Subcutaneous abdominal adipose tissue (tissue), 5 donors: ENCODE measurements at regions not wholly inside any gene's neighbourhood (a gene's known extent, or its start where the extent isn't known, plus 50 kb on each side); places are given as distances from the start of the nearest gene placed in this dataset.

Experiments used
- H3K27ac ChIP-seq: one replicate; pipeline ENCODE4 v1.7.0; 2013; ENCODE audit warnings: low read depth, mild to moderate bottlenecking, inconsistent platforms, low read length, moderate library complexity
- H3K27me3 ChIP-seq, 5 donors: one replicate each; pipeline ENCODE4 v1.7.0; 2013; ENCODE audit warnings: low read length in 5 of 5, inconsistent platforms in 1 of 5; ENCODE audit not compliant: control insufficient read depth in 5 of 5, insufficient read depth in 4 of 5
- H3K36me3 ChIP-seq, 5 donors: one replicate each; pipeline ENCODE4 v1.7.0; 2013; ENCODE audit warnings: low read length in 5 of 5; ENCODE audit not compliant: control insufficient read depth in 5 of 5, insufficient read depth in 5 of 5
- H3K4me1 ChIP-seq, 5 donors: one replicate each; pipeline ENCODE4 v1.7.0; 2013; ENCODE audit warnings: low read length in 5 of 5, mild to moderate bottlenecking in 3 of 5, moderate library complexity in 1 of 5; ENCODE audit not compliant: control insufficient read depth in 5 of 5, insufficient read depth in 5 of 5
- H3K4me3 ChIP-seq, 5 donors: one replicate each; pipeline ENCODE4 v1.7.0; 2013; ENCODE audit warnings: low read length in 5 of 5, low read depth in 1 of 5
- H3K9ac ChIP-seq, 5 donors: one replicate each; pipeline ENCODE4 v1.7.0; 2013; ENCODE audit warnings: low read length in 5 of 5, mild to moderate bottlenecking in 4 of 5, moderate library complexity in 3 of 5
- H3K9me3 ChIP-seq, 5 donors: one replicate each; pipeline ENCODE4 v1.7.0; 2013; ENCODE audit warnings: low read length in 5 of 5; ENCODE audit not compliant: control insufficient read depth in 5 of 5
- donor health status: healthy.
- donor health status: healthy.
- donor health status: healthy.
- donor health status: healthy.
- donor health status: healthy.

- no peak overlapping the region for H3K27ac ChIP-seq
- H3K4me1 ChIP-seq: peaks cover 0 to 16% (median 0%) of the 10 kb centered on the region in 5 donors
- no peaks in the 10 kb centered on the region for H3K9me3 ChIP-seq
- H3K36me3 ChIP-seq: no peaks in the 10 kb centered on the region
- H3K27me3 ChIP-seq: no peaks in the 10 kb centered on the region
- no peak overlapping the region for H3K4me3 ChIP-seq
- H3K9ac ChIP-seq: no peak overlapping the region
Measured at GRCh38 chr4:138845054-138845453, 170.5 kb upstream of the NOCT start.

- H3K9ac ChIP-seq: no peak overlapping the region
- H3K9me3 ChIP-seq: no peaks in the 10 kb centered on the region
- H3K27ac ChIP-seq: no peak overlapping the region
- no peaks in the 10 kb centered on the region for H3K36me3 ChIP-seq
- peaks cover 0 to 16% (median 0%) of the 10 kb centered on the region in 5 donors for H3K4me1 ChIP-seq
- no peak overlapping the region for H3K4me3 ChIP-seq
- H3K27me3 ChIP-seq: no peaks in the 10 kb centered on the region
Measured at GRCh38 chr4:138843616-138844015, 172.0 kb upstream of the NOCT start.

- no peak overlapping the region for H3K27ac ChIP-seq
- H3K4me1 ChIP-seq: peaks cover 0 to 16% (median 0%) of the 10 kb centered on the region in 5 donors
- no peak overlapping the region for H3K9ac ChIP-seq
- no peak overlapping the region for H3K4me3 ChIP-seq
- H3K27me3 ChIP-seq: no peaks in the 10 kb centered on the region
- H3K36me3 ChIP-seq: no peaks in the 10 kb centered on the region
- no peaks in the 10 kb centered on the region for H3K9me3 ChIP-seq
Measured at GRCh38 chr4:138841343-138841742, 174.2 kb upstream of the NOCT start.

GRCh38 chr4:138838251-138838650 is 177.3 kb upstream of the NOCT start:
- no peak overlapping the region for H3K9ac ChIP-seq
- peaks cover 0 to 22% (median 5%) of the 10 kb centered on the region in 5 donors for H3K4me1 ChIP-seq
- no peak overlapping the region for H3K4me3 ChIP-seq
- peaks cover 0 to 2% (median 0%) of the 10 kb centered on the region in 5 donors for H3K9me3 ChIP-seq
- no peaks in the 10 kb centered on the region for H3K27me3 ChIP-seq
- no peak overlapping the region for H3K27ac ChIP-seq
- no peaks in the 10 kb centered on the region for H3K36me3 ChIP-seq

- H3K4me3 ChIP-seq: no peak overlapping the region
- no peaks in the 10 kb centered on the region for H3K36me3 ChIP-seq
- no peaks in the 10 kb centered on the region for H3K27me3 ChIP-seq
- H3K9ac ChIP-seq: no peak overlapping the region
- H3K9me3 ChIP-seq: peaks cover 0 to 8% (median 0%) of the 10 kb centered on the region in 5 donors
- no peak overlapping the region for H3K27ac ChIP-seq
- H3K4me1 ChIP-seq: peaks cover 0 to 6% (median 0%) of the 10 kb centered on the region in 5 donors
Measured at GRCh38 chr4:138835832-138836533, 179.6 kb upstream of the NOCT start.

GRCh38 chr4:138833974-138834373 is 181.6 kb upstream of the NOCT start:
- H3K27me3 ChIP-seq: no peaks in the 10 kb centered on the region
- no peaks in the 10 kb centered on the region for H3K36me3 ChIP-seq
- H3K9me3 ChIP-seq: peaks cover 0 to 8% (median 0%) of the 10 kb centered on the region in 5 donors
- peaks cover 0 to 6% (median 0%) of the 10 kb centered on the region in 5 donors for H3K4me1 ChIP-seq
- no peak overlapping the region for H3K27ac ChIP-seq
- H3K9ac ChIP-seq: no peak overlapping the region
- no peak overlapping the region for H3K4me3 ChIP-seq

GRCh38 chr4:138832563-138832962 is 183.0 kb upstream of the NOCT start:
- no peak overlapping the region for H3K9ac ChIP-seq
- H3K4me1 ChIP-seq: peaks cover 0 to 6% (median 0%) of the 10 kb centered on the region in 5 donors
- H3K9me3 ChIP-seq: peaks cover 0 to 8% (median 0%) of the 10 kb centered on the region in 5 donors
- no peak overlapping the region for H3K4me3 ChIP-seq
- no peaks in the 10 kb centered on the region for H3K36me3 ChIP-seq
- H3K27me3 ChIP-seq: no peaks in the 10 kb centered on the region
- no peak overlapping the region for H3K27ac ChIP-seq

- no peaks in the 10 kb centered on the region for H3K36me3 ChIP-seq
- H3K9me3 ChIP-seq: peaks cover 0 to 8% (median 0%) of the 10 kb centered on the region in 5 donors
- no peak overlapping the region for H3K4me3 ChIP-seq
- H3K4me1 ChIP-seq: peaks cover 0 to 6% (median 0%) of the 10 kb centered on the region in 5 donors
- H3K27me3 ChIP-seq: no peaks in the 10 kb centered on the region
- H3K9ac ChIP-seq: no peak overlapping the region
- H3K27ac ChIP-seq: no peak overlapping the region
Measured at GRCh38 chr4:138831948-138832347, 183.6 kb upstream of the NOCT start.

- Histone ChIP-seq H3K27me3 (no peaks in the 10 kb centered on the region), H3K4me3 (no peak overlapping the region), H3K4me1 (no peaks in the 10 kb centered on the region), H3K36me3 (no peaks in the 10 kb centered on the region), H3K9ac (no peak overlapping the region), H3K27ac (no peak overlapping the region), H3K9me3 (peaks cover 0 to 6% (median 0%) of the 10 kb centered on the region in 5 donors)
Measured at GRCh38 chr4:138828926-138829325, 186.7 kb upstream of the NOCT start.

GRCh38 chr4:138826754-138827153 is 188.8 kb upstream of the NOCT start:
- Histone ChIP-seq H3K27ac (no peak overlapping the region), H3K36me3 (no peaks in the 10 kb centered on the region), H3K4me1 (no peaks in the 10 kb centered on the region), H3K9me3 (no peaks in the 10 kb centered on the region), H3K27me3 (no peaks in the 10 kb centered on the region), H3K4me3 (no peak overlapping the region), H3K9ac (no peak overlapping the region)
